SK-N-SH treated with all-trans-retinoic acid at 6 μM for 48 hours (cell line): ENCODE measurements at regions not wholly inside any gene's neighbourhood (a gene's known extent, or its start where the extent isn't known, plus 50 kb on each side); places are given as distances from the start of the nearest gene placed in this dataset.

Experiments used
- ARNTL ChIP-seq: fragments of 450-650 bp; formaldehyde crosslinking; IDR thresholded peaks from 2 replicates; pipeline ENCODE4 v1.5.0; 2020; ENCODE audit warnings: low read depth, mild to moderate bottlenecking, moderate library complexity, borderline replicate concordance
- PPARA ChIP-seq: fragments of 250-450 bp; sonication (Bioruptor Pico); IDR thresholded peaks from 2 replicates; pipeline ENCODE4 v1.5.0; 2020; ENCODE audit warnings: mild to moderate bottlenecking, borderline replicate concordance
- ZNF70 ChIP-seq: fragments of 450-650 bp; formaldehyde crosslinking; IDR thresholded peaks from 2 replicates; pipeline ENCODE4 v1.5.0; 2020; ENCODE audit warnings: mild to moderate bottlenecking, moderate library complexity
- ZNF8 ChIP-seq: fragments of 450-650 bp; formaldehyde crosslinking; IDR thresholded peaks from 2 replicates; pipeline ENCODE4 v1.5.0; 2020; ENCODE audit warnings: mild to moderate bottlenecking, moderate library complexity
- TF ChIP-seq, protein P1 (sequence below): fragments of 250-450 bp; sonication (Bioruptor Pico); IDR thresholded peaks from 2 replicates; pipeline ENCODE4 v1.8.0; 2020; ENCODE audit warnings: mild to moderate bottlenecking, moderate library complexity, borderline replicate concordance

DNA sequence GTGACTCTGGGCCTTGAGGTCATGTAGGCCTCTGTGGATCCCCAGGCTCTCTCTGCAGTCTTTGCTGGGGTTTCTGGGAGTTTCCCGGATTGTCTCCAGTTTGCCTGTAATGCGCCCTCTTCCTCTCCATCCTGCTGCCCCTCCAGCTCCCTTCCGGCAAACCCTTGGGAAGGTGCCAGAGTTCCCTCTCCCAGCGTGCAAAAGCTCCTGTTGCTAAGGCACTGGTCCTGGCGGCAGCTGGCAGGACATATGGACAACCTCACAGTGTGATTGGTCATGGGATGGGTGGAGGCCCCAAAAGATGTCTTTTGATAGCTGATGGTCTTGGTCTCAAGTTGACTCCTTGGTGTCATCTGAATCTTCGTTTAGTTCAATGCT, 320.1 kb downstream of the CYP26B1 start:
- TF ChIP-seq ARNTL (CRISPR knock-in tag) (no peak), ZNF8 (no peak), PPARA (CRISPR knock-in tag) (no peak), ZNF70 (CRISPR knock-in tag) (no peak)
- TF ChIP-seq, protein P1, sequence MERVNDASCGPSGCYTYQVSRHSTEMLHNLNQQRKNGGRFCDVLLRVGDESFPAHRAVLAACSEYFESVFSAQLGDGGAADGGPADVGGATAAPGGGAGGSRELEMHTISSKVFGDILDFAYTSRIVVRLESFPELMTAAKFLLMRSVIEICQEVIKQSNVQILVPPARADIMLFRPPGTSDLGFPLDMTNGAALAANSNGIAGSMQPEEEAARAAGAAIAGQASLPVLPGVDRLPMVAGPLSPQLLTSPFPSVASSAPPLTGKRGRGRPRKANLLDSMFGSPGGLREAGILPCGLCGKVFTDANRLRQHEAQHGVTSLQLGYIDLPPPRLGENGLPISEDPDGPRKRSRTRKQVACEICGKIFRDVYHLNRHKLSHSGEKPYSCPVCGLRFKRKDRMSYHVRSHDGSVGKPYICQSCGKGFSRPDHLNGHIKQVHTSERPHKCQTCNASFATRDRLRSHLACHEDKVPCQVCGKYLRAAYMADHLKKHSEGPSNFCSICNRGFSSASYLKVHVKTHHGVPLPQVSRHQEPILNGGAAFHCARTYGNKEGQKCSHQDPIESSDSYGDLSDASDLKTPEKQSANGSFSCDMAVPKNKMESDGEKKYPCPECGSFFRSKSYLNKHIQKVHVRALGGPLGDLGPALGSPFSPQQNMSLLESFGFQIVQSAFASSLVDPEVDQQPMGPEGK (CRISPR knock-in tag) = no peak
